Nephron (organoid): ENCODE measurements at regions not wholly inside any gene's neighbourhood (a gene's known extent, or its start where the extent isn't known, plus 50 kb on each side); places are given as distances from the start of the nearest gene placed in this dataset.

ENCODE experiments used
- H3K27ac Mint-ChIP-seq, 3 experiments: 2 replicates each; pipeline ENCODE4 v1.8.0; 2020; ENCODE audit warnings: mixed read lengths in 3 of 3, mild to moderate bottlenecking in 2 of 3, moderate library complexity in 1 of 3
- H3K27me3 Mint-ChIP-seq: 2 replicates; pipeline ENCODE4 v1.8.0; 2021; ENCODE audit warnings: low read depth, mild to moderate bottlenecking, moderate library complexity, mixed read lengths
- H3K36me3 Mint-ChIP-seq: 2 replicates; pipeline ENCODE4 v1.8.0; 2020; ENCODE audit warnings: low read depth, mixed read lengths
- H3K4me1 Mint-ChIP-seq: 2 replicates; pipeline ENCODE4 v1.8.0; 2020; ENCODE audit warnings: mixed read lengths
- H3K4me3 Mint-ChIP-seq, 3 experiments: 2 replicates each; pipeline ENCODE4 v1.8.0; 2020; ENCODE audit warnings: mild to moderate bottlenecking in 3 of 3, mixed read lengths in 3 of 3, moderate library complexity in 2 of 3
- H3K9me3 Mint-ChIP-seq: 2 replicates; pipeline ENCODE4 v1.8.0; 2020; ENCODE audit warnings: mixed read lengths
- TF ChIP-seq, protein P1 (sequence below), 3 experiments: fragments of 200-600 bp; sonication (generic); IDR thresholded peaks; one replicate each; pipeline ENCODE4 v1.5.0; 2021; ENCODE audit warnings: antibody characterized with exemption in 3 of 3; ENCODE audit not compliant: unreplicated experiment in 3 of 3

DNA sequence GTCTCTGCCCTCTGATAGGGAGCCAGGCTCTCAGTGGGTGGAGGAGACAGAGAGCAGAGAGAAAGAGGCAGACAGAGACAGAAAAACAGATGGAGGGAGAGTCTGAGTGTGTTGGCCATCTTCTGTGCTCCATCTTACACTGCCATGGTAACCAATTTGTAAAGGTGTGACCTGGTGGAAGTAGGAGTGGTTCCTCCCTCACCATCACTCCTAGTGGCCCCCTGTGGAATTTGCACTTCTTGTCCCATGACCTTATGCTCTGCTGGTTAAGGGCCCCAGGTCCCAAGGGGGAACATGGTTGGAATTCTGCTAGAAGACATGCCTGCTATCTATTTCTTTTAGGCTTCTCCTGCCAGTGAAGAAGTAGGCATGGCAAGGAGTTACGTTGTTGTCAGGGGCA, 376.7 kb upstream of the CCDC196 start:
- H3K4me3 Mint-ChIP-seq, result no peak overlapping the region
- no peaks in the 10 kb centered on the region for H3K27me3 Mint-ChIP-seq
- peaks cover 6% of the 10 kb centered on the region for H3K9me3 Mint-ChIP-seq
- no peaks in the 10 kb centered on the region for H3K36me3 Mint-ChIP-seq
- H3K27ac Mint-ChIP-seq, result no peak overlapping the region
- H3K4me1 Mint-ChIP-seq, result no peaks in the 10 kb centered on the region
- TF ChIP-seq, protein P1, sequence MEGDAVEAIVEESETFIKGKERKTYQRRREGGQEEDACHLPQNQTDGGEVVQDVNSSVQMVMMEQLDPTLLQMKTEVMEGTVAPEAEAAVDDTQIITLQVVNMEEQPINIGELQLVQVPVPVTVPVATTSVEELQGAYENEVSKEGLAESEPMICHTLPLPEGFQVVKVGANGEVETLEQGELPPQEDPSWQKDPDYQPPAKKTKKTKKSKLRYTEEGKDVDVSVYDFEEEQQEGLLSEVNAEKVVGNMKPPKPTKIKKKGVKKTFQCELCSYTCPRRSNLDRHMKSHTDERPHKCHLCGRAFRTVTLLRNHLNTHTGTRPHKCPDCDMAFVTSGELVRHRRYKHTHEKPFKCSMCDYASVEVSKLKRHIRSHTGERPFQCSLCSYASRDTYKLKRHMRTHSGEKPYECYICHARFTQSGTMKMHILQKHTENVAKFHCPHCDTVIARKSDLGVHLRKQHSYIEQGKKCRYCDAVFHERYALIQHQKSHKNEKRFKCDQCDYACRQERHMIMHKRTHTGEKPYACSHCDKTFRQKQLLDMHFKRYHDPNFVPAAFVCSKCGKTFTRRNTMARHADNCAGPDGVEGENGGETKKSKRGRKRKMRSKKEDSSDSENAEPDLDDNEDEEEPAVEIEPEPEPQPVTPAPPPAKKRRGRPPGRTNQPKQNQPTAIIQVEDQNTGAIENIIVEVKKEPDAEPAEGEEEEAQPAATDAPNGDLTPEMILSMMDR (IDR thresholded peaks at IDR 0.05; ENCODE audit: unreplicated experiment in 3 of 3), result no peak

DNA sequence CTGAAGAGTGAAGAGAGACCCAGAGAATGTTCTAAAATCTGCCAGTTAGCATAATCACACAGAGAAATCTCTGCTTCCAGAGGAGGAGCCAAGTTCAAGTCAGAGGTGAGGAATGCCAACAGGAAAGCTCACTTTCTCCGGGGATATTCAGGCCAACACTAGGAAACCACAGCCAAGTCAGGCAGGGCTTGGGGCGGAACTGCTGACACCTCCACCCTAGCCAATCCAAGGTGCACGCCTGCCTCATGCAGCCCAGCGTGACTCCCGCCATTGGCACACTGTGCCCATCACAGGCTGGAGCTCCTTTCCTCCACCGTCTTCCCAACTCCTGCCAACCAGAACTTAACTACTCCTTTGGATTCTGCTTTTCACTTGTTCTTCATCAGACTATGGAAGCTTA, 374.3 kb upstream of the CCDC196 start:
- Mint-ChIP-seq H3K36me3 (no peaks in the 10 kb centered on the region), H3K4me1 (no peaks in the 10 kb centered on the region), H3K27ac (no peak overlapping the region), H3K27me3 (no peaks in the 10 kb centered on the region), H3K4me3 (no peak overlapping the region), H3K9me3 (peaks cover 6% of the 10 kb centered on the region)
- TF ChIP-seq, protein P1 (IDR thresholded peaks at IDR 0.05; ENCODE audit: unreplicated experiment in 3 of 3), result no peak

DNA sequence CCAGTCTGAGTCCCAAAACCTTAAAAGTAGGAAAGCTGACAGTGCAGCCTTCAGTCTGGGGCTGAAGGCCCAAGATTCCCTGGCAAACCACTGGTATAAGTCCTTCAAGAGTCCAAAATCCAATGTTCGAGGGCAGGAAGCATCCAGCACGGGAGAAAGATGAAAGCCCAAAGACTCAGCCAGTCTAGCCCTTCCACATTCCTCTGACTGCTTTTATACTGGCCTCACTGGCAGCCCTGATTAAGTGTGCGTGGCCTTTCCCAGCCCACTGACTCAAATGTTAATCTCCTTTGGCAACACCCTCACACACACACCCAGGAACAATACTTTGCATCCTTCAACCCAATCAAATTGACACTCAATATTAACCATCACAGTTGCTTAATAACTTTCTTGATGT, 372.1 kb upstream of the CCDC196 start:
- Mint-ChIP-seq H3K4me3 (no peak overlapping the region), H3K9me3 (peaks cover 6% of the 10 kb centered on the region)

DNA sequence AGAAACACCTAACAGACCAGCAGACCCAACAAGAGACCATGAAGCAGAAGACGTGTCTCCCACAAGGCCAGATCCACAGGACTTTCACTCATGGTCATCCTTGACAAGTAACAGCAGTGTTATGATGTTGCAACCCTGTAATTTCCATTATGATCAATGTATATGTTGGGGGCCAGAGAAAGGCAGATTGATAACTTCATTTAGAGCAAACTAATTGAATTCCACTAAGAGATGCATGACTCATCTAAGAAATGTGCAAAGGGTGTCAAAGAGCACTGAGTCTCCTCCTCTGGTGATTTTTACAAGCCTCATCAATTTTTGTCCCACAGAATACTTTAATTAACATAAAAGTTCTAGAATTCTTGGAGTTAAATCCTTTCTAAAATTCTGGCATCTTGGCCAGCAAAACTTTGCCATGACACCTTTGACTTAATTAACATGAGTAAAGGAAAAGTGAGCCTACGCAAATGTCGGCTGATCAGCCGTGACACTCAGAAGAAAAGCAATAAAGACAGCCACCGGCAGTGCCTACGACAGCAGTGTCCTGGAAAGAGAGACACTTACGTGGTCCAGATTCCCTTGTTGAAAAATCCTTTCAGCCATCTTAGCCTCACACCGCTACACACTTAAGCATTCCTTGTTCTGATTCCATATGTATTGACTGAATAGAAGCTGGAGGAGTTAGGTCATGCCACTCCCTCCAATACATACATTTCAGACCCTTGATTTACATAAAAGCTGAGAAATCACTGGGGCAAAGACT, 370.2 kb upstream of the CCDC196 start:
- Mint-ChIP-seq H3K4me3 (no peak overlapping the region), H3K27ac (no peak overlapping the region), H3K36me3 (no peaks in the 10 kb centered on the region), H3K27me3 (no peaks in the 10 kb centered on the region), H3K4me1 (no peaks in the 10 kb centered on the region), H3K9me3 (peaks cover 6% of the 10 kb centered on the region)
- TF ChIP-seq, protein P1 (IDR thresholded peaks at IDR 0.05; ENCODE audit: unreplicated experiment in 3 of 3), result no peak

More for the DNA sequence above, 372.1 kb upstream of the CCDC196 start:
- H3K36me3 Mint-ChIP-seq, result no peaks in the 10 kb centered on the region
- no peak overlapping the region for H3K27ac Mint-ChIP-seq
- H3K4me1 Mint-ChIP-seq, result no peaks in the 10 kb centered on the region
- no peaks in the 10 kb centered on the region for H3K27me3 Mint-ChIP-seq
- TF ChIP-seq, protein P1 (IDR thresholded peaks at IDR 0.05; ENCODE audit: unreplicated experiment in 3 of 3), result no peak

DNA sequence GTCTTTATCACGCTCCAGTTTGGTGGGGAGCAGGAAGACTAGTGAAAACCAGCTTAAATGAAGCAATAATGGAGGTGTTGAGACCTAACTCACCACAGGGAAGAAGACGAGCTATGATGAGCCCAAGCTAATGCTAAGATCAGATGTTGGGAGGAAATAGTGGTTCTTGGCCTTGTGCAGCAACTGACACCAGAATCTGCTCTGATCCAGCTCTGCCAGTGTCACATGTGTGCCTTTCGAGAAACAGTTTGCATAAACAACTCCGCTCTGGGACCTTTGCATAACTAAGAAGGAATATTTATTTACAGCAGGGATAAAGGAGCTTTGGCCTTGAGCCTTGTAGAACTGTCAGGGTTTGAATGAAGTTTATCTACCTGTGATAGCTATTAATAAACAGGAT, 369.4 kb upstream of the CCDC196 start:
- H3K4me1 Mint-ChIP-seq, result no peaks in the 10 kb centered on the region
- no peaks in the 10 kb centered on the region for H3K36me3 Mint-ChIP-seq
- H3K27ac Mint-ChIP-seq, result no peak overlapping the region
- H3K4me3 Mint-ChIP-seq, result no peak overlapping the region
- no peaks in the 10 kb centered on the region for H3K27me3 Mint-ChIP-seq
- TF ChIP-seq, protein P1 (IDR thresholded peaks at IDR 0.05; ENCODE audit: unreplicated experiment in 3 of 3), result no peak
- H3K9me3 Mint-ChIP-seq, result peaks cover 6% of the 10 kb centered on the region

DNA sequence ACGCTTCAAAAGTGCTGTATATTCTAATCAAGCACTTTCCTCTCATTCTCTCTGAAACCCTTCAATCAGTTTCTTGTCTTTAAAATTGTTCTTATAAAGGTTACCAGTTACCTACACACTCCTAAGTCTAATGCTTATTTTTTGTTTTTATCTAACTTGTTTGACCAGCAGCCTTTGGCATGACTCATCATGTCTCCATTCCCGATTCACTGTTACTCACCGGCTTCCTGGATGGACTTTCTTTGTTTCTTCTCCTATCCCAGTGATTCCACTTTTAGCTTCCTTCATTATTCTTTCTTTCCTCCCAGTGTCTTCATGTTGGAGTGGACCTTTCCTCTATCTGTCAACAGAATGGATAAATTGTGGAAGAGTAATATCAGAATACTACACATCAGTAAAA, 368.6 kb upstream of the CCDC196 start:
- Mint-ChIP-seq H3K4me3 (no peak overlapping the region), H3K4me1 (no peaks in the 10 kb centered on the region), H3K9me3 (peaks cover 2% of the 10 kb centered on the region), H3K27me3 (no peaks in the 10 kb centered on the region), H3K36me3 (no peaks in the 10 kb centered on the region), H3K27ac (no peak overlapping the region)
- TF ChIP-seq, protein P1 (IDR thresholded peaks at IDR 0.05; ENCODE audit: unreplicated experiment in 3 of 3), result no peak
